Breast epithelium (tissue), 3 donors: ENCODE measurements at regions not wholly inside any gene's neighbourhood (a gene's known extent, or its start where the extent isn't known, plus 50 kb on each side); places are given as distances from the start of the nearest gene placed in this dataset.

Source experiments
- CTCF ChIP-seq, 3 donors: fragments of 450-650 bp; IDR thresholded peaks; one replicate each; pipeline ENCODE4 v1.5.1; 2016 to 2017; ENCODE audit warnings: antibody characterized with exemption in 3 of 3, mild to moderate bottlenecking in 3 of 3, moderate library complexity in 3 of 3
- POLR2A ChIP-seq: fragments of 450-650 bp; IDR thresholded peaks from one replicate; pipeline ENCODE4 v1.6.1; 2016; ENCODE audit warnings: antibody characterized with exemption, mild to moderate bottlenecking, moderate library complexity
- POLR2AphosphoS5 ChIP-seq, 3 donors: sonication (generic); formaldehyde crosslinking; IDR thresholded peaks; one replicate each; pipeline ENCODE4 v1.6.1; 2017; ENCODE audit warnings: antibody characterized with exemption in 3 of 3

- TF ChIP-seq POLR2A (no peak), CTCF (IDR thresholded peaks at IDR 0.05) (no peak), POLR2AphosphoS5 (IDR thresholded peaks at IDR 0.05) (no peak)
Observed at GRCh38 chr22:49380095-49380827, 447.4 kb downstream of the BRD1 start.
